CD4-positive, alpha-beta T cell (primary cell): ENCODE measurements at regions not wholly inside any gene's neighbourhood (a gene's known extent, or its start where the extent isn't known, plus 50 kb on each side); places are given as distances from the start of the nearest gene placed in this dataset.

Experiments
- ATAC-seq: fragments of 200-7000 bp; cut with Tn5 transposase; one replicate; pipeline ENCODE4 v1.10.0; 2022; ENCODE audit warnings: mild to moderate bottlenecking; ENCODE audit not compliant: poor library complexity
- CTCF ChIA-PET: fragments of 350-600 bp; sonication (Branson Sonifier 250); formaldehyde crosslinking; loops from one replicate; lab custom pipeline; 2021; ENCODE audit warnings: antibody characterized with exemption, inconsistent platforms; lab: Charles Lee
- POLR2A ChIA-PET: fragments of 350-600 bp; sonication (Branson Sonifier 250); formaldehyde crosslinking; loops from one replicate; lab custom pipeline; 2021; ENCODE audit warnings: antibody characterized with exemption, inconsistent platforms; lab: Charles Lee
- DNase-seq, 14 experiments: peaks; one replicate each; pipeline ENCODE4 v3.0.0-alpha.2; 2013 to 2020; ENCODE audit warnings: mixed read lengths in 2 of 14
- H3K27ac ChIP-seq, 2 donors: one replicate each; pipeline versions ENCODE4 v1.5.1 to v1.7.0; 2013; ENCODE audit warnings: low read length in 2 of 2, low read depth in 1 of 2, mild to moderate bottlenecking in 1 of 2
- H3K27me3 ChIP-seq, 2 experiments: 1 replicate in 1 of 2; 2 replicates in 1 of 2; pipeline versions ENCODE4 v1.6.1 to v1.7.0; 2013; ENCODE audit warnings: low read length in 2 of 2, control low read depth in 1 of 2, mild to moderate bottlenecking in 1 of 2, moderate library complexity in 1 of 2; ENCODE audit not compliant: insufficient read depth in 2 of 2, control insufficient read depth in 1 of 2
- H3K36me3 ChIP-seq: one replicate; pipeline ENCODE4 v1.6.1; 2013; ENCODE audit warnings: low read length, control low read depth; ENCODE audit not compliant: insufficient read depth
- H3K4me1 ChIP-seq: one replicate; pipeline ENCODE4 v1.6.1; 2013; ENCODE audit warnings: low read length, control low read depth; ENCODE audit not compliant: insufficient read depth
- H3K4me3 ChIP-seq: one replicate; pipeline ENCODE4 v1.5.1; 2013; ENCODE audit warnings: mild to moderate bottlenecking, low read length, moderate library complexity
- H3K9me3 ChIP-seq, 2 experiments: 1 replicate in 1 of 2; 2 replicates in 1 of 2; pipeline versions ENCODE4 v1.6.1 to v1.7.0; 2013; ENCODE audit warnings: low read length in 2 of 2, mild to moderate bottlenecking in 2 of 2, control low read depth in 1 of 2, moderate library complexity in 1 of 2; ENCODE audit not compliant: control insufficient read depth in 1 of 2, insufficient read depth in 1 of 2
- H3K27ac Mint-ChIP-seq: one replicate; pipeline ENCODE4 v1.8.0; 2020; ENCODE audit warnings: mixed read lengths
- H3K27me3 Mint-ChIP-seq: one replicate; pipeline ENCODE4 v1.8.0; 2021; ENCODE audit warnings: mixed read lengths
- H3K36me3 Mint-ChIP-seq: one replicate; pipeline ENCODE4 v1.8.0; 2021; ENCODE audit warnings: low read depth, mixed read lengths
- H3K4me1 Mint-ChIP-seq: one replicate; pipeline ENCODE4 v1.8.0; 2021; ENCODE audit warnings: low read depth, mixed read lengths
- H3K4me3 Mint-ChIP-seq: one replicate; pipeline ENCODE4 v1.8.0; 2020; ENCODE audit warnings: mild to moderate bottlenecking, mixed read lengths
- H3K9me3 Mint-ChIP-seq: one replicate; pipeline ENCODE4 v1.8.0; 2020; ENCODE audit warnings: mixed read lengths
- intact Hi-C, 2 experiments: fragments of 100-400 bp; cut with DNase I in 1 of 2; cut with micrococcal nuclease in 1 of 2; formaldehyde crosslinking; loops; one replicate each; pipeline versions ENCODE4 v1.15.1 to v1.9.0; 2023 to 2025; cut with DNase I, micrococcal nuclease
- TF ChIP-seq, protein P1 (sequence below): fragments of 200-600 bp; IDR thresholded peaks from one replicate; pipeline ENCODE4 v1.8.0; 2022; ENCODE audit warnings: antibody characterized with exemption, mild to moderate bottlenecking

DNA sequence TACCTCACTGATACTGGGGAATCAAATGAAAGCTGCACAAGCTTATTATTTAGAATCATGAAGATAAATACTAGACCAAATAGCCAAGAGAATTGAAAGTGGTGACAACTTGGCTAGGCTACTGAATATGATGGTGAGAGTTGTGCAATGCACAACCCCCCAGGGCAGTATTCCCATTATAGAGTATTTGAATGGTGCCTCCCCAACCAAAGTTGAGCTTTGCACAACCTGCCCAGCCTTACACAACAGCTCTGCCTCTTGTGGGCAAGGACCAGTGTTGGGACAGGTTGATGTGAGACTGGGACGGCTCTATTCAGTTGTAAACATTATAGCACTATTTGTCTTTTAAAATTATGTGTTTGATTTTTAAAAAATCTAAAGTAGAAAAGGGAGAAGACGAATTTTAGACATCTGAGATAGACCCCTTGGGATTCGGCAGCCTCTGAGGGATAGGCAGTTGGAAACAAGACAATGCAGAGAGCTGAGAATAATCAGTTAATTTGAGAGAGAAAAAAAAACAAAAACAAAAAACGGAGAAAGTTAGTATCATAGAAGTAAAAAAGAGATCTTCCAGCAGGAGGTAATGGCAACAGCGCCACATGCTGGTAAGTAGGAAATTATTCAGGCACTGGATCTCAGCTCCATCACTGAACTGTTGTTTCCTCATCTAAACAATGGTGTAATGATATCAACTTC lies 91.0 kb upstream of the KCNA3 start:
- H3K27ac ChIP-seq = no peak overlapping the region
- TF ChIP-seq, protein P1, sequence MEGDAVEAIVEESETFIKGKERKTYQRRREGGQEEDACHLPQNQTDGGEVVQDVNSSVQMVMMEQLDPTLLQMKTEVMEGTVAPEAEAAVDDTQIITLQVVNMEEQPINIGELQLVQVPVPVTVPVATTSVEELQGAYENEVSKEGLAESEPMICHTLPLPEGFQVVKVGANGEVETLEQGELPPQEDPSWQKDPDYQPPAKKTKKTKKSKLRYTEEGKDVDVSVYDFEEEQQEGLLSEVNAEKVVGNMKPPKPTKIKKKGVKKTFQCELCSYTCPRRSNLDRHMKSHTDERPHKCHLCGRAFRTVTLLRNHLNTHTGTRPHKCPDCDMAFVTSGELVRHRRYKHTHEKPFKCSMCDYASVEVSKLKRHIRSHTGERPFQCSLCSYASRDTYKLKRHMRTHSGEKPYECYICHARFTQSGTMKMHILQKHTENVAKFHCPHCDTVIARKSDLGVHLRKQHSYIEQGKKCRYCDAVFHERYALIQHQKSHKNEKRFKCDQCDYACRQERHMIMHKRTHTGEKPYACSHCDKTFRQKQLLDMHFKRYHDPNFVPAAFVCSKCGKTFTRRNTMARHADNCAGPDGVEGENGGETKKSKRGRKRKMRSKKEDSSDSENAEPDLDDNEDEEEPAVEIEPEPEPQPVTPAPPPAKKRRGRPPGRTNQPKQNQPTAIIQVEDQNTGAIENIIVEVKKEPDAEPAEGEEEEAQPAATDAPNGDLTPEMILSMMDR = peak; percentile 93
- H3K9me3 Mint-ChIP-seq = no peaks in the 10 kb centered on the region
- POLR2A ChIA-PET = interaction anchor here (0.6 to 5.5 kb wide), 14 partner anchors 14 to 150 kb away, joined by 3 to 59 read pairs (median 4); no protein-coding TSS in a partner anchor
- H3K4me1 ChIP-seq = peaks cover 4% of the 10 kb centered on the region
- H3K4me3 ChIP-seq = no peak overlapping the region
- CTCF ChIA-PET = interaction anchor here (0.6 to 5.2 kb wide), 35 partner anchors 9 to 427 kb away, joined by 3 to 102 read pairs (median 4); partner anchors contain the start of genes KCNA2 and KCNA3
- peaks cover 5% of the 10 kb centered on the region for H3K4me1 Mint-ChIP-seq
- intact Hi-C loops = loop anchor here (1.0 to 10.0 kb wide), 8 partner anchors 15 to 241 kb away; no protein-coding TSS in a partner anchor
- H3K27ac Mint-ChIP-seq = no peak overlapping the region
- ATAC-seq (peak; percentile 82), DNase-seq (peak; percentile 22 to 87 (median 44))
- no peaks in the 10 kb centered on the region for H3K27me3 ChIP-seq
- no peak overlapping the region for H3K4me3 Mint-ChIP-seq
- no peaks in the 10 kb centered on the region for H3K9me3 ChIP-seq
- peaks cover 5% of the 10 kb centered on the region for H3K27me3 Mint-ChIP-seq
- H3K36me3 ChIP-seq = no peaks in the 10 kb centered on the region
- no peaks in the 10 kb centered on the region for H3K36me3 Mint-ChIP-seq

DNA sequence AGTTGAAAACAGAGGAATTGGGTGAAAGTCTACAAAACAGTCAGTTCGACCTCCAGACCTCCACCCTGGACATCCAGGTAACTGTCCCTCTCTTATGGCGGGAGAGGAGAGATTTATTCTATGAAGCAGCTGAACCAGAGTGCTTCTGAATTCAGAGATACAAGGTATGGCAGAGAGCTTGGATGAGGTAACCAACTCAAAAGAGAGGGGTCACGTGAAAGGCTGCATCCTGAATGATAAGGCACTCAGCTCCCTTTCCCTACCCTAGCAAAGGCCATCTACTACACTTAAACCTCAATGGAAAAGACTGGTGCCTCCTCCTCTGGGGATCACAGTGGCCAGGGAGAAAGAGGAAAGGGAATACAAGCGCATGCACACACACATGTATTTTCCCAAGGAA lies 88.4 kb upstream of the KCNA3 start:
- ChIA-PET CTCF (interaction anchor here (1.4 to 4.6 kb wide), 3 partner anchors 20 to 229 kb away, joined by 3 to 102 read pairs (median 3); no protein-coding TSS in a partner anchor), POLR2A (no interaction called here)
- TF ChIP-seq, protein P1 = no peak
- intact Hi-C loops = loop anchor here in 1 of 2 experiments (5.0 to 10.0 kb wide), 2 partner anchors 81 to 238 kb away; no protein-coding TSS in a partner anchor
- H3K4me3 ChIP-seq = no peak overlapping the region
- H3K4me1 Mint-ChIP-seq = peaks cover 5% of the 10 kb centered on the region
- H3K36me3 Mint-ChIP-seq = no peaks in the 10 kb centered on the region
- H3K4me3 Mint-ChIP-seq = no peak overlapping the region
- DNase-seq (no peak), ATAC-seq (no peak)
- H3K27me3 ChIP-seq = peaks cover 0 to 5% of the 10 kb centered on the region in 2 experiments
- H3K27ac Mint-ChIP-seq = no peak overlapping the region
- no peaks in the 10 kb centered on the region for H3K9me3 Mint-ChIP-seq
- H3K9me3 ChIP-seq = no peaks in the 10 kb centered on the region
- peaks cover 7% of the 10 kb centered on the region for H3K27me3 Mint-ChIP-seq
- H3K36me3 ChIP-seq = no peaks in the 10 kb centered on the region
- H3K27ac ChIP-seq = no peak overlapping the region
- H3K4me1 ChIP-seq = peaks cover 4% of the 10 kb centered on the region

DNA sequence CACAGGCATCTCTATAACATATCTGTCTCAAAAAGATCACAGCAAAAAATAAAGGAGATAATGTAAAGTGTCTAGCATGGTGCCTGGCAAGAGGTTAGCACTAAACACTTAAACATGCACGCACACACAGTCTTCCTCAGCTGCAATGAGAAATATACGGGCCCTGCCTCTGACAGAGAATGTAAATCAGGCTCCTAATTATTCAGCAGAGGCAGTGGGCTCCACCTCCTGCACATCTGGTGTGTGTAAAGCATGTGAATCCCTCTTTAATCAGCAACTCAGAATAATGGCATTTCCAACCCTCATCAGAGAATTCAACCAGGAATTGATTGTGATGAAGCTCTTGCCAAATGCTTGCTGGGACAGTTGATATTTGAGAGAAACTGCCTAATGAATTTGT lies 85.6 kb upstream of the KCNA3 start:
- no peak overlapping the region for H3K27ac ChIP-seq
- intact Hi-C loops = loop anchor here in 1 of 2 experiments (5.0 to 10.0 kb wide), 2 partner anchors 78 to 236 kb away; no protein-coding TSS in a partner anchor
- no peak overlapping the region for H3K4me3 Mint-ChIP-seq
- H3K4me3 ChIP-seq = no peak overlapping the region
- ATAC-seq = no peak
- ChIA-PET CTCF (interaction anchor here (1.6 kb wide), 1 partner anchor 21 kb away, joined by 3 read pairs; no protein-coding TSS in a partner anchor), POLR2A (no interaction called here)
- no peaks in the 10 kb centered on the region for H3K36me3 Mint-ChIP-seq
- no peaks in the 10 kb centered on the region for H3K4me1 Mint-ChIP-seq
- no peak for DNase-seq
- H3K27ac Mint-ChIP-seq = no peak overlapping the region
- no peaks in the 10 kb centered on the region for H3K4me1 ChIP-seq
- H3K36me3 ChIP-seq = no peaks in the 10 kb centered on the region
- H3K27me3 ChIP-seq = peaks cover 4 to 18% of the 10 kb centered on the region in 2 experiments
- no peaks in the 10 kb centered on the region for H3K9me3 ChIP-seq
- TF ChIP-seq, protein P1 = no peak
- H3K9me3 Mint-ChIP-seq = no peaks in the 10 kb centered on the region
- H3K27me3 Mint-ChIP-seq = peaks cover 18% of the 10 kb centered on the region
